OCI-LY7 (cell line): ENCODE measurements at regions not wholly inside any gene's neighbourhood (a gene's known extent, or its start where the extent isn't known, plus 50 kb on each side); places are given as distances from the start of the nearest gene placed in this dataset.

Experiments
- BruUV-seq: library from RNA; stranded (reverse); fragments of 400-500 nt; replicated peaks from 2 replicates; lab custom pipeline; 2021; lab: Mats Ljungman, UMichigan
- CTCF ChIA-PET: fragments of 300-600 bp; sonication (Branson Sonifier 250); formaldehyde crosslinking; loops from one replicate; lab custom pipeline; 2022; ENCODE audit warnings: antibody characterized with exemption; ENCODE audit not compliant: unreplicated experiment; lab: Charles Lee
- POLR2A ChIA-PET: fragments of 300-600 bp; sonication (Branson Sonifier 250); formaldehyde crosslinking; loops from one replicate; lab custom pipeline; 2022; ENCODE audit warnings: antibody characterized with exemption; lab: Charles Lee
- DNase-seq: peaks from one replicate; pipeline ENCODE4 v3.0.0-alpha.2; 2015; ENCODE audit warnings: low spot score
- H2AFZ ChIP-seq: fragments of 200-600 bp; sonication (generic), shearing (Covaris generic); 2 replicates; pipeline ENCODE4 v1.6.1; 2014; ENCODE audit warnings: mild to moderate bottlenecking, antibody characterized with exemption, low read length, moderate library complexity
- H3K27ac ChIP-seq: fragments of 200-600 bp; sonication (generic); 2 replicates; pipeline ENCODE4 v1.5.1; 2014; ENCODE audit warnings: mixed run types, low read depth, mild to moderate bottlenecking, moderate library complexity, low read length, inconsistent platforms; ENCODE audit not compliant: poor library complexity, severe bottlenecking
- H3K36me3 ChIP-seq: fragments of 200-600 bp; sonication (generic); 2 replicates; pipeline ENCODE4 v1.6.1; 2014; ENCODE audit warnings: mild to moderate bottlenecking, antibody characterized with exemption, low read length, moderate library complexity, mixed read lengths; ENCODE audit not compliant: insufficient read depth
- H3K4me1 ChIP-seq: fragments of 200-600 bp; sonication (generic); 2 replicates; pipeline ENCODE4 v1.5.1; 2014; ENCODE audit warnings: mild to moderate bottlenecking, low read length; ENCODE audit not compliant: insufficient read depth, poor library complexity, severe bottlenecking
- H3K4me2 ChIP-seq: fragments of 200-600 bp; sonication (generic); 2 replicates; pipeline ENCODE4 v1.6.1; 2014; ENCODE audit warnings: mild to moderate bottlenecking, low read length
- H3K4me3 ChIP-seq: fragments of 200-600 bp; sonication (generic); 2 replicates; pipeline ENCODE4 v1.5.1; 2014; ENCODE audit warnings: mild to moderate bottlenecking, low read depth, low read length; ENCODE audit not compliant: poor library complexity, severe bottlenecking
- H3K79me2 ChIP-seq: fragments of 200-600 bp; sonication (generic); 2 replicates; pipeline ENCODE4 v1.6.1; 2016; ENCODE audit warnings: low read depth, mild to moderate bottlenecking, low read length, moderate library complexity, mixed read lengths; ENCODE audit not compliant: insufficient read depth
- H3K9me2 ChIP-seq: fragments of 200-600 bp; sonication (generic); 2 replicates; pipeline ENCODE4 v1.6.1; 2016; ENCODE audit warnings: mild to moderate bottlenecking, low read length, mixed read lengths; ENCODE audit not compliant: insufficient read depth
- H3K9me3 ChIP-seq: fragments of 200-600 bp; sonication (generic); 2 replicates; pipeline ENCODE4 v1.6.1; 2014; ENCODE audit warnings: mild to moderate bottlenecking, mixed run types, low read length, mixed read lengths
- H4K20me1 ChIP-seq: fragments of 200-600 bp; sonication (generic); 2 replicates; pipeline ENCODE4 v1.6.1; 2014; ENCODE audit warnings: mild to moderate bottlenecking, antibody characterized with exemption, low read length, moderate library complexity, mixed read lengths; ENCODE audit not compliant: insufficient read depth
- CTCF ChIP-seq: fragments of 200-600 bp; sonication (generic); conservative IDR thresholded peaks from 2 replicates; pipeline ENCODE4 v1.5.1; 2014; ENCODE audit warnings: mild to moderate bottlenecking, antibody characterized with exemption, low read length, moderate library complexity, mixed read lengths
- EZH2phosphoT487 ChIP-seq: fragments of 200-600 bp; sonication (generic); IDR thresholded peaks from 2 replicates; pipeline ENCODE4 v1.6.1; 2018; ENCODE audit warnings: low read depth, borderline replicate concordance, mild to moderate bottlenecking, mixed run types, antibody characterized with exemption, low read length, moderate library complexity, mixed read lengths
- intact Hi-C: fragments of 100-400 bp; cut with micrococcal nuclease; formaldehyde crosslinking; loops from one replicate; pipeline ENCODE4 v1.10.0; 2022; ENCODE audit not compliant: unreplicated experiment

GRCh38 chr4:22895482-22895881, 202.7 kb downstream of the GBA3 start:
- POLR2A ChIA-PET = interaction anchor here (0.7 kb wide), 1 partner anchor 1447 kb away, joined by 3 read pairs; no protein-coding TSS in a partner anchor

GRCh38 chr4:22884157-22884556, 191.4 kb downstream of the GBA3 start:
- Histone ChIP-seq H3K9me2 (no peaks in the 10 kb centered on the region), H3K4me1 (no peaks in the 10 kb centered on the region), H4K20me1 (no peaks in the 10 kb centered on the region), H3K4me2 (no peak overlapping the region), H3K27ac (no peak overlapping the region), H2AFZ (no peak overlapping the region), H3K4me3 (no peak overlapping the region), H3K36me3 (no peaks in the 10 kb centered on the region), H3K79me2 (no peaks in the 10 kb centered on the region), H3K9me3 (no peaks in the 10 kb centered on the region)
- ChIA-PET CTCF (no interaction called here), POLR2A (interaction anchor here (0.6 kb wide), 1 partner anchor 1685 kb away, joined by 3 read pairs; no protein-coding TSS in a partner anchor)
- intact Hi-C loops = no loop called here
- BruUV-seq = no TSS peak
- DNase-seq = no peak
- TF ChIP-seq CTCF = no peak
- no peak for TF ChIP-seq EZH2phosphoT487

More at GRCh38 chr4:22895482-22895881, 202.7 kb downstream of the GBA3 start:
- Histone ChIP-seq H3K9me3 (no peaks in the 10 kb centered on the region), H3K4me1 (no peaks in the 10 kb centered on the region), H3K4me3 (no peak overlapping the region), H4K20me1 (no peaks in the 10 kb centered on the region), H2AFZ (no peak overlapping the region), H3K9me2 (no peaks in the 10 kb centered on the region), H3K36me3 (no peaks in the 10 kb centered on the region), H3K79me2 (no peaks in the 10 kb centered on the region), H3K4me2 (no peak overlapping the region), H3K27ac (no peak overlapping the region)
- intact Hi-C loops = loop anchor here (10.0 kb wide), 1 partner anchor 1519 kb away; no protein-coding TSS in a partner anchor
- DNase-seq = no peak
- TF ChIP-seq CTCF (no peak), EZH2phosphoT487 (no peak)
- CTCF ChIA-PET = no interaction called here
- BruUV-seq = no TSS peak

DNA sequence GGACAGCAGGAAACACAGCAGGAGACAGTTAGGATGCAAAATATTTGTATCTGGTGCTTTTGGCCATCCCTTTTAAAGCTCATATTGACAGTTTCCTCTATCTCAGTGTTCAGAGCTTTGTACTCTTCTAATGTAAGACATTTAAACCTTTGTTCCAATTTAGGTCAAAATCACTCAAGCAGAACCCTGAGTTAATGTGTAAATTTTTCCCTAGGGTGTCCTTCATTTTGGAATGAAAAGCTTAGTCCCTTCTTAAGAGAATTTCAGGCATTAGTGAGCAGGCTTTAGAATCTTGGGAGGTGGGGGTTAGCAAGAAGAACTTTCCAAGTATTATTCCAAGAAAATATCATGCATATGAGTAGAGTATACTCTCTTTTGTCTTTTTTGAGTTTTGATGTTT, 188.7 kb downstream of the GBA3 start:
- Histone ChIP-seq H4K20me1 (no peaks in the 10 kb centered on the region), H3K36me3 (no peaks in the 10 kb centered on the region), H3K4me1 (no peaks in the 10 kb centered on the region), H3K79me2 (no peaks in the 10 kb centered on the region), H3K27ac (no peak overlapping the region), H3K9me3 (no peaks in the 10 kb centered on the region), H3K4me2 (no peak overlapping the region), H2AFZ (no peak overlapping the region), H3K4me3 (no peak overlapping the region), H3K9me2 (no peaks in the 10 kb centered on the region)
- no peak for DNase-seq
- POLR2A ChIA-PET = no interaction called here
- TF ChIP-seq EZH2phosphoT487 = no peak
- no peak for TF ChIP-seq CTCF
- intact Hi-C loops = no loop called here
- CTCF ChIA-PET = no interaction called here
- BruUV-seq = no TSS peak
